ENCODE measurements at regions not wholly inside any gene's neighbourhood (a gene's known extent, or its start where the extent isn't known, plus 50 kb on each side); places are given as distances from the start of the nearest gene placed in this dataset.

GRCh38 chr14:87148655-87149054 is 844.3 kb downstream of the GALC start:
- TF ChIP-seq CTCF (IDR thresholded peaks at IDR 0.05; ENCODE audit: low read depth, low read length, poor library complexity, severe bottlenecking) (no peak), EZH2phosphoT487 (IDR thresholded peaks at IDR 0.05; ENCODE audit: borderline replicate concordance, low read length) (no peak)
